HG03442 (cell line): ENCODE measurements at regions not wholly inside any gene's neighbourhood (a gene's known extent, or its start where the extent isn't known, plus 50 kb on each side); places are given as distances from the start of the nearest gene placed in this dataset.

Source experiments
- ATAC-seq: cut with Tn5 transposase; IDR thresholded peaks from one replicate; pipeline ENCODE4 v1.9.1; 2021; ENCODE audit warnings: mild to moderate bottlenecking, moderate library complexity; ENCODE audit not compliant: unreplicated experiment

DNA sequence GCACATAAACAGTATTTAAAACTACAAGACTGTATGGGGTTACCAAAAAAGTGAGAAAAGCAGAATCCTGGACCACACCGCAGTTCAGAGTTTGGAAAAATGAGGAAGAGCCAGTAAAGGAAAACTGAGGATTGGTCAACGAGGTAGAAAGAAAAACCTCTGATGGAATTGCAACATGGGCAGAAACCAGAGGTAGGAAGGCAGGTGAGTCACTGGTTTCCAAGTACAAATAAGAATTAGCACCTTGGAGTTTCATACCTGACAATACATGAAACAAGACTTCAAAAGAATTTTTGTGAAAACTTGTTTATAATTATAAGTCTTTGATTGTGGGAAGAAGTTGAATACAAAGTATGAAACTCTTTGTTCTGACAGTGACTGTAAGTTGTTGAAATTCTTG lies 533.7 kb upstream of the DAB1 start:
- no peak for ATAC-seq

DNA sequence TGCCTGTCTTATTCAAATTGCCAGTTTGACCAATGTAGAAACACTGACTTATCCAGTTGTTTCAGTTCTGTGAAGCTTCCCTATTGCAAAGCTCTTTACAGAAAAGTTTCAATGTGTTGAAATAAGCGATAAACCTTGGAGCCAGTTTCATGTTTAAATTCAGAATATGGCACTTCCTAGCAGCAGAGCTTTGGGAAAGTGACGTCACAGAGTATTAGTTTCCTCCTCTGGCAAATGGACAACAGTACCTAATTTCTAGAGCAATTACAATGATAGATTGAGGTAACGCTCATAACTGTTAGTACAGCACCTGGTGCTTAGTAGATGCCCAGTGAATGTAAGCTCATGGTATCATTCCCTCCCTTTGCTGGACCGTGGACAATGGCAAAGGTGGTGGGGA lies 527.5 kb upstream of the DAB1 start:
- ATAC-seq = no peak

DNA sequence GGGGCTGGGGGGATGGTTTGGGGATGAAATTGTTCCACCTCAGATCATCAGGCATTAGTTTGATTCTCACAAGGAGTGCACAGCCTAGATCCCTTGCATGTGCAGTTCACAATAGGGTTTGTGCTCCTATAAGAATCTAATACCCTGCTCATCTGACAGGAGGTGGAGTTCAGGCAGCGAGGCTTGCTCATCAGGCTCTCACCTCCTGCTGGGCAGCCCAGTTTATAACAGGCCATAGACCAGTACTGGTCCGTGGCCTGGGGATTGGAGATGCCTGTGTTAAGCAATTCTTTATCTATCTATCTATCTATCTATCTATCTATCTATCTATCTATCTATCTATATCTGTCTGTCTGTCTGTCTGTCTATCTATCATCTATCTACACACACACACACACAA lies 525.3 kb upstream of the DAB1 start:
- ATAC-seq = no peak

DNA sequence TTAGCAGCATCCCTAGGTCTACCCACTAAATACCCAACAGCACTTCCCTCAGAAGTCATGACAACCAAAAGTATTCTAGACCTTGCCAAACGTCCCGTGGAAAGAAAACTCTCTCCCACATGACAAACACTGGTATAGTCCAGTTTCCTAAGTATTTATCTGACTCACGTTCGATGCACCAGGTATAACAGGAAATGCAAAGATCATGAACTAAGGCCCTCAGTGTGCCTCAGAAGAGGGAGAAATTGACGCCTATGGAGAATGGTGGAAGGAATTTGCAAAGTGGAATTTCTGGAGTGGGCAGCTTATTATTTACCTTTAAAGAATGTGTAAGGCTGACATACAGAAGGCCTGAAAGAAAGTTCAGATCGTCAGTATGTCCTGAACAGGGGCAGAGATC lies 523.6 kb upstream of the DAB1 start:
- ATAC-seq = no peak

DNA sequence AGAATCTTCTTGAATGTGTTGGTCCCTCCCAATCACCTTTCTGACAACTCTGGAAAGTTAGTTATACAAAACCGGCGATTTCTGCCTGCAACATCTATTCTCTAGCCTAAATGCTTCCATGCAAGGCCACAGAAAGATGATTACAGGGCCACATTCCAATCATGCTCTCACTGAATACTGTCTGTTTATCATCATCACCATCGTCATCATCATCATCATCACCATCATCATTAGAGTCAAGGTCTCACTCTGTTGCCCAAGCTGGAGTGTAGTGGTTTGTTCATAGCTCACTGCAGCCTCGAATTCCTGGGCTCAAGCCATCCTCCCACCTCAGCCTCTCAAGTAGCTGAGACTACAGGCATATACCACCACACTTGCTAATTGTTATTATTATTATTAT lies 521.2 kb upstream of the DAB1 start:
- ATAC-seq = no peak

DNA sequence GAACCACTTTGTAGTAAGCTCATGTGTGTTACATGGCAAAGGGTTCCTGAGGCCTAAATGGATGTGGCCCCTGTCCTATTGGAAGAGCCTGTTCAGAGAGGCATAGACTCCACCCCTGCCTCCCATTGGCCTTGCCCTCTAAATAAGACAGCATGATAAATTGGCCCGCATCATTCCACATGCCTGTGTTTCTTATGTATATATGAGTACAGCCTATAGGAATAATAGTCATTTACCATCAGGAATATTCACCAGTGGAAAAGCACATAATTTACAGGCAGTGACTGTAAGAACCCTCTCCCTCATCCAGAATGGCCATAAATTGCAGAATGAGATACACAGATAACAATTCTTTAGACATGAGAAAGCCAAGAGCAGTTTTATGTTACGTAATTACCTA lies 519.5 kb upstream of the DAB1 start:
- ATAC-seq = no peak

DNA sequence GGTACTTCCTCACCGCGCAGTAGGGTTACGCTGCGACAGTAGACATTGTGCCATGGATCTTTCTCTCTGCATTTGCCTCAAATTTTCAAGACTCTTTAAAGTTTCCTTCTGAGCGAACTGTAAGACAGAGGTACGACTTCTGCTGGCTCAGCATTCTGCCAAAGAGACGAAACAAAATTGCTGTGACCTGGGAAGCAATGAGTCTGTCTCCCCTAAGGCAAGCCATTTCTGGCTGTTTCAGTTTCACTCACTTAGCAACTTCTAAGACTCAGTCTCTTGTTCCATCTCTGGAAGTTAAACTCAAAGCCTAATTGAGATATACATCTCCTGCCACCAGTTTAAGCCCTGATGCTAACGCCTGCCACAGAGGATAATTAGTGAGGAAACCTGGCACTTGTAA lies 510.9 kb upstream of the DAB1 start:
- no peak for ATAC-seq

DNA sequence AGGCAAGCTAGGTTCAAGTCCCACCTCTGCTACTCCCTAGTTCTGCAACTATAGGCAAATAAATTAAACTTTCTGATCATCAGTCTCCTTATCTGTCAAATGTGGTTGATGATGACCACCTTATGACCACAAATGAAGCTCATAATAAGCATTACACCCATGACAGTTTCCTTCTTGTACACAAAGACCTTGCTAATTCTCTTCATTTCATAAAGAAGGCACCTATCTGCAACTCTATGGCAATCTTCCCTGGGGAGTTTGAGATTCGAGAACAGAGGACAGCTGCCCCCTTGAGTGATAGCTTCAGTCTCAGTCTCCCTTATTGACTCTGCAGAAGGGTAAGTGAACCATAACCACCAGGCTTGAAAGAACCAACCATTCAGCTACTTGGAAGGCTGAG lies 503.1 kb upstream of the DAB1 start:
- no peak for ATAC-seq

DNA sequence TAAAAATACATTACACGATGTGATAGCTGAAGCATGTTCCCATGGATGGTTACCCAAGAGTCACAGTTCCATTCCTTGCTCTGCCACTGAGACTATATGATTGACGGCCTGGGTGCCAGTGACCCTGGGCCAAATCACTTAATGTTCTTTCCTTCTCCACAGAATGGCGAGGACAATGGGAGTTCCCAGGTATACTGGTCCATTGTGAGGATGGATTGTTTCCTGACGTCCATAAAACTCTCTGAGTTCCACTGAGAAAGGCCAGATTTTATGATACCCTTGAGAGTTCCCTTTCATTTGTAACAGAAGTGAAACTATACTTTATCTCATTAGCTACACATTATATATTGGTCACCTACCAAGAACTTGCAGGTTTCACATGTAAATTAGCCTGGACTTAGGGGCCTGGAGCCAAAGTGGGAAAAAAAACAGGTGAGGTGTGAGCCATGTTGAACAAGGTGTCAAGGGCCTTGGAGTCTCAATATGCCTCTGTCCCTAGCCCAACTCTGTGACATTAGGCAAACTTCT lies 502.2 kb upstream of the DAB1 start:
- no peak for ATAC-seq

DNA sequence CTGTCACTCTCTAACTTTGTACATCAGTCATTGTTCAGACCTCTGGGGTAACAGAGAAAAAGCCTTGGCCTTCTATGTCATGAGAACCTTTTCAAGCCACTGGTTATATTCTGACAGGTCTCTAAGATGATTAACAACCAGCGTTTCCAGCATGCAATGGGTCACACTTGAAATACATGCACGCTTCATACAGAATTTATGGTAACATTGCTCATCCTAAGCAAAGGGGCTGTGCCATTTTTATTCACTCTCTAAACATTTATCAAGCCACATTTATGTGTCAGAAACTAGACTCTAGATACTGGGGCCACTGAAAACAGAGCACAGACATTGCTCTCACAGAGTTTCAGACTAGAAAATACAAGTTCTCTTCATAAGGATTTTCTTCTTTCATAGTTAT lies 501.4 kb upstream of the DAB1 start:
- no peak for ATAC-seq

DNA sequence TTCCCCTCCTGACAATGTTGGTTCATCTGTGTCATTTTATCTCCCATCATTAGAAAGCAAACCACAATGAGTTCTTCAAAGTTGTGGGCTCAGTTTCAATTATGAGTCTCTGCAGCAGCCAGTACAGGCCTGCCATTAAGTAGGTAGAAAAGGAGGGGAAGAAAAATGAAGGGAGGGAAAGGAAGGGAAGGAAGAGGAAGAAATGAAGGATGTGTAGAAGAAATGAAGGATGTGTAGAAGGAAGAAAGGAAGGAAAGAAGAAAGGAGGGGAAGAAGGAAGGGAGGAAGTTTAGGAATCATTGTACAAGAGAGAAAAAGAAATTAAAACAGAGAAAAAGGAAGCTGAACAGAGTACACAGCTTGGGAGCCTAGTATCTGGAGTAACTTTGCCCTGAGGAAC lies 498.3 kb upstream of the DAB1 start:
- no peak for ATAC-seq

DNA sequence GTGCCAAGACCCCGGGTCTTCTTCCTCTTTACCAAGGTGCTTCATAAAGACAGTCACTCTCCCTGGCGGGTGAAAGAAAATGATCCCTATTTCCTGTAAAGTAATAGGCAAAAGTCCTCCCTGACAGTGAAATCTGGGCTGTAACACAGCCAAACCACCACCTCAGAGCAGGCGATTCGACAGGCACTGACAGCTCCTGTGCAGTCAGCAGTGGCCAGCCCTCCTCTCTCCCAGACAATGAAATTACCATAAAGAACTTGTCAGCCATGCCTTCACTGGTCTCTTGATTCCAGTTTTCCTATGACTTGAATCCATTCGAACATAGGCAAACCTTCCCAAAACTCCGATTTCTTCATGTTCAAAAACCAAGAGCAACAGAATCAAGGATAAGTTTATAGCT lies 492.2 kb upstream of the DAB1 start:
- ATAC-seq = no peak

DNA sequence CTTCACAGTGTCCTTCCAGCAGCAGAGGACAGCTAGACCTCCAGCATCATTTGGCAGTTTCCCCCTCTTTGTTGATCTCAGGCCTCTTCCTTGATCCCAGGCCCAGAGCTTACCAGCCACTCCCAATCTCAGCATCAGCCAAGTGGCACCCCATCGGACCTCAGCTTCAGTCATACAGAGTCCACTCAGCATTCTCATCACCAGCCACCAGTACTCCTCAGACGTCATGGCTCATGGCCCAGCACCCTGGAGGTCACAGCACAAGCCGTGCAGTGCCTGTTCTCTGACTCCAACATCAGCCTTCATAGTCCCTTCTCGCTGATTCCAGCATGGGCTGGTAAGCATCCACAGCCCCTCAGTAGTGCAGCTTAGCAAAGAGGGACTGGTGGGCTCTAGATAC lies 487.6 kb upstream of the DAB1 start:
- no peak for ATAC-seq

DNA sequence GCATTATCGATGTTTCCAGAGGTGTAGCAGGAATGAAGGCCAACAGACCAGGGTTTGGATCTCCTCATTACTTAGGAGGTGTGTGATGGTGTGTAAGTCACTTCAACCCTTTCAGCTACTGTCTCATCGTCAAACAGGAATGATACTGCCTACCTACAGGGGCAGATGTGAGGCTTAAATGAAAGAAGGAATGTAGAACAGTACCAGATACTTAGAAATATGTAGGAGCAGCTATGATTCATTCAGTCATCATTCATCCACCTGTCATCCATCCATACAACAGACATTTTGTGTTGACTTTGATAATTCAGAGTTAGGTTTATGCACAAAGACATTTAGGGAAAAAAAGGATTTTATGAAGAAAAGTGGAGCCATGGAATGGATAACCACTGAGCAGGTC lies 486.9 kb upstream of the DAB1 start:
- no peak for ATAC-seq

DNA sequence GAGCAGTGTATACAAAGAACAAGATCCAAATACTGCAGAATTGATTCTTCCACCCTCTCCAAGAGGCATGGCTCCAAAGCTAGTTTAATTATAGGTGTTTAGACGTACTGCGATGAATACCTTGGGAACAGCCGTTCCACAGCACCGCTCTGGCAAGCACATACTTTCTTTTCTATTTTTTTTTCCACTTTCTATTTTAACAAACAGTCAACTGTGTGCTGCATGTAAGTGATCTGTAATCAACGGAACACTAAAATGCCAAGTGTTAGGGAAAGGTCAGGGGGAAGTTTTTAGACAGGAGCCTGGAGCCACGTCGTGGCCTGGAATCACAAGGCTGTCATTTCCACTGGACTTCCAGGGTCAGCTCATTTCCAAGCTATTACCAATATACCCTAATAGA lies 486.4 kb upstream of the DAB1 start:
- ATAC-seq = no peak

DNA sequence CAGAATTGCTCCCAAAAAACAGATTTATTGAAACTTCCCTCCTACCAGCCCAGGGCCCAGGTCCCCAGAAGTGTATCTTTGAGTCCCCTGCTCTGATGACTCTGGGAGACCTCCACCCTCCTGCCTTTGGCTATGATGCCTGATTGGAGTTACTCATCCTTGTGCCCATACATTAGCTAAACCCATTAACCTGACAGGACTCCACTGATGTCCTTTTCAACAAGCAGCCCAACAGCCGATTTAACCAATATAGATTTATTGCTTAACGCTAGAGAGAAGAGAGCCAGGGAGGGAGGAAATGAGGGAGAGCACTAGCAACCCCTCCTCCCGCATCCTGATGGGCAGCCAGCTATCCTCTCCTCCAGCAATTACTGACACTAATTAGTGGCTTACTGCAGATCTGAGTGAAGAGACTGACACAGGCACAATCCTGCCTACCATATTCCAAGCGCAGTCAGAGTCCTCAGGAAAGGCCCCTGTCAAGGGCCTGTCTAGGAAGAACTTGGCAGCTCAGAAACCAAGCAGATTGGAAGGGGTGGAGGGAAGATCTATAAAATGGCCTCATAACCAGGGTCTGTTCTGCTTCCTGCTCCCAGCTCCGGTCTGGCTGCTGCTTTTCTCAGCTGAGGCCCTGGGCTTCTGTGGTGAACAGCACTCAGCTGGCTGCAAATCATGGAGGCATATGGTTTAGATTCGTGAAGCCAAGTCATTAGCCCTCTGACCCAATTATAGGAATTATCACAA lies 484.5 kb upstream of the DAB1 start:
- no peak for ATAC-seq

DNA sequence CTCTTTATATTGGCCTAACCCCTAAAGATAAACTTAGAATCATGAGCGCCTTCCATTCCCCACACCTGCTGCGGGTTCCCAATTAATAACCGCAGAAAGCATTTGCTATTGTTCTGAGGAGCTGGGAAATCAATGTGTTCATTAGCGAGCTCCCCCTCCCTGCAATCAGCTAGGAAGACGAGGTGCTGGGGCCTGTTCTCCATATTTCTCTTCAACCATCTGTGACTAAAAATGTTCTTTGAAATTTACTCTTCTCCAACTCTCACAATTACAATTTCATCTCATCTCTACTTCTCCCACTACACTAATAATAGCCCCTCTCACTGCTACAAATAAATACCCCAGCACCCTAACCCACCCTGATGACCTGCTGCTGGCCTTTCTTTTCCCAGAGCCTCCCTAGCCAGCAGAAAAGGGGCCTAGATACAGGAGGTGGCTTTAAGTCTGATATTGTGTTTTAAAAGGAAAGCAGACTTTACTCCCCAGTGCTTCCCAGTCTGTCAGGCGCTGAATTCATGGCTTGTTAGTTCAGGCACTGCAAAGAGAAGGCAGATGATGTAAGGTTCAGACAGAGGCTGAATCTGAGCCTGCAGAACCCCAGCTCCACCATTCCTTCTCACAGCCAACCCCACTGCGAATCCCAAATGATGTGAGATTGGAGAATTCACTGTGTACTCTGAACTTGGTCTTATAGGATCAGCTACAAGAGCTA lies 477.5 kb upstream of the DAB1 start:
- ATAC-seq = no peak

DNA sequence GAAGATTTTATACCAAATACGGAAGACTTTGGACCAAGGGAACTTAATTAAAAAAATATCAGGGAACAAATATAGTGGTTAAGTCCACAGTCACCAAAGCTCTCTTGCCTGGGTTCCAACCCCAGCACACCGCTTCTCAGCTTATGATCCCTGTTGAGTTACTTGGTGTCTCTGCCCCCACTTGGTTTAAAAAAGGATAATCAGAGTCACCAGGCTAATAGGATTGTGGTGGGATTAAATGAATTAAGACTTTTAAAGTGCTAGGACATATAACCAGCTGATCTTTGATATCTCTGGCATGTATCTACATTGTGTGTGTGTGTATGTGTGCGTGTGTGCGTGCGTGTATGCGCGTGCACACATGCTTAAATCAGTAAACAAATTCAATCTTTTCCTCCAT lies 474.7 kb upstream of the DAB1 start:
- no peak for ATAC-seq

DNA sequence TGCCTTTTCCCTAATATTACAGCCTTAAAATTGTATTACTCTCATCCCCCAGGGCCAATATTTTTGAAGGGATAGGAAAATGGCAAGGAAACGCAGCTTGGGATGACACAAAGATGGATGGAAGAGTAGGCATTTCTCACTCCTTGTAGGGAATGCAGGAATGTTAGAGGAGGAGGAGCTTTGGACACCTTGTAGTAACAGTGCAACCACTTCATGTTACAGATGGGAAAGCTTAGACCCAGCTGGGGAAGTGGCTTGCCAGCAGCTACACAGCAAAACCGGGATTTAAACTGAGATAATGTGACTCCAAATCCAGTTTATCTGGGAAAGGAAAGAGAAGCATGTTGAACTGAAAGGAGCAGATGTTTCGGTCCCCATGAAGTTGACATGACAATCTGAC lies 473.7 kb upstream of the DAB1 start:
- no peak for ATAC-seq

DNA sequence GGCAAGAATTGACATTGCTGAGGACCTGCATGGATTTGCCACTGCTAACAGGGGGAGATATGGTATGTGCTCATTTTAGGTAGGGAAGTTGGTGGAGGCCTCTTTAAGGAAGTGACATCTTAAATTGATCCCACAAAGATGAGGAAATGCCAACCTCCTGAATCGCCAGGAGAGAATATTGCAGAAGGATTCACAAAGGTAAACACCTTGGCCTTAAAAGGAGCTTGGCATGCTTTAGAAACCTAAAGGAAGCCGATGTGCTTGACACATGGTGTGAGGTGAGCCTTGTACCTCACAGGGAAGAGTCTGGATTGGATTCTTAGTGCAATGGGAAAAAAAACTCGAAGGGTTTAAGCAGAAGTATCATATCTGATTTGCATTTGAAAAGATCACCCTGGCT lies 470.5 kb upstream of the DAB1 start:
- no peak for ATAC-seq

DNA sequence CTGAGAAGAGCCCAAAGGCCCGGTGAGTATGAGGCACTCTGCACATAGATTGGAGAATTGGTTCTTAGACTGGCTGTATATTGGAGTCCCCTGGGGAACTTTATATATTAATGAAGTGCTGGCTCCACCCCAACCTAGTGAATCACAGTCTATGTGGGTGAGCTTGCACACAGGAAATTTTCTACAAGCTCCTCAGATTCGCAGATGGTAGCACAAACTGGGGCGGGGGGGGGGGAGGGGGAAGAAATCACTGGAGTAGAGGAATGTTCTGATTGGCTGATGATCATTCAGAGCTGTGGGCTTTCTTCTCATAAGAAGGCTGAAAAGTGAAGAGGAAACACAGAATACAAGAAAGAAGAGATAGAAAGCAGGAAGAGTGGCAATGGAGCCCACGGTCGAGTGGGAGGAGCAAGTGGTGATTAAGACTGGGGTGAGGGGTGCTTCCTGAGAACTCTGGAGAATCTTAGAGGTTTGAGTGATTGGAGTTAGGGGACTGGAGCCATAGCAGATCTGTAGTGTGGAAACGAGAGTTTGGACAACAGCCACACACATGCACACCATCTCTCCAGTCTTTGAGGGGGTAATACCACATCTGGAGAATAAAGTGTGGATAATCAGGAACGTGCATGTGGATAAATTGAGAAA lies 465.9 kb upstream of the DAB1 start:
- no peak for ATAC-seq

DNA sequence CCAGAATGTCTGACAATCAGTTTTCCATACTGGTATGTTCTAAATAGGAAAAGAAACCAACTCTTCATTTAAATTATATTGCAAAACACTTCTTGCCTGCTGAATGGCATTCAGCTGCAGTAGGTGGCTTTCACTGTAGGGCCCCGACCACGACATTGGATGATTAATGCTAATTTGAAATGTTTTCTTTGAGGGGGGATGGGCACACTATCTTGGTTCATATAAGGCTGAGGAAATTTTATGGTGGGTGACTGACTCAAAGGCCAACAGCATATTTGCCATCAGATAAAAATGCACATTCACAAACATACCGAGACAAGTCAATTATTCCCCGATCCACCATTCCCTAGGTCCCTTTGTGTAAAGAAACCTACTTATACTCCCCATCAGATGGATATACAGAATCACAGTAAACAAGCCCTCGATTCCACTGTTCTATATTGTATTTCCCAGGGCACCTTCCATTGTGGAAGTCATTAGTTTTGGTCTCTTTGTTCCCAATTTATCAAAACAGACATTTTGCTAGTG lies 464.2 kb upstream of the DAB1 start:
- ATAC-seq = no peak
